Neural progenitor cell (in vitro differentiated cells): ENCODE measurements at regions not wholly inside any gene's neighbourhood (a gene's known extent, or its start where the extent isn't known, plus 50 kb on each side); places are given as distances from the start of the nearest gene placed in this dataset.

ENCODE experiments used
- DNase-seq: peaks from one replicate; pipeline ENCODE4 v3.0.0-alpha.2; 2016; ENCODE audit warnings: low spot score
- H2AFZ ChIP-seq: fragments of 200-600 bp; sonication (generic); replicated peaks from 2 replicates; pipeline ENCODE4 v1.6.1; 2016; ENCODE audit warnings: antibody characterized with exemption
- H3F3A ChIP-seq: fragments of 200-600 bp; sonication (generic); 2 replicates; pipeline ENCODE4 v1.6.1; 2016; ENCODE audit warnings: antibody characterized with exemption, low read depth
- H3K27ac ChIP-seq: fragments of 200-600 bp; sonication (generic); 2 replicates; pipeline ENCODE4 v1.5.1; 2016; ENCODE audit warnings: mild to moderate bottlenecking
- H3K27me3 ChIP-seq: fragments of 200-600 bp; sonication (generic); 2 replicates; pipeline ENCODE4 v1.6.1; 2016; ENCODE audit warnings: mild to moderate bottlenecking, moderate library complexity
- H3K36me3 ChIP-seq: fragments of 200-600 bp; sonication (generic); 2 replicates; pipeline ENCODE4 v1.5.1; 2016
- H3K4me1 ChIP-seq: fragments of 200-600 bp; sonication (generic); 2 replicates; pipeline ENCODE4 v1.6.1; 2016; ENCODE audit warnings: mixed run types
- H3K4me2 ChIP-seq: fragments of 200-600 bp; sonication (generic); 2 replicates; pipeline ENCODE4 v1.6.1; 2016
- H3K4me3 ChIP-seq: fragments of 200-600 bp; sonication (generic); 2 replicates; pipeline ENCODE4 v1.5.1; 2016
- H3K79me2 ChIP-seq: fragments of 200-600 bp; sonication (generic); 2 replicates; pipeline ENCODE4 v1.6.1; 2016; ENCODE audit warnings: low read depth
- H3K9ac ChIP-seq: fragments of 200-600 bp; sonication (generic); 2 replicates; pipeline ENCODE4 v1.6.1; 2016
- H3K9me3 ChIP-seq: fragments of 200-600 bp; sonication (generic); 2 replicates; pipeline ENCODE4 v1.5.1; 2016; ENCODE audit warnings: low read depth
- H4K20me1 ChIP-seq: fragments of 200-600 bp; sonication (generic); 2 replicates; pipeline ENCODE4 v1.6.1; 2016; ENCODE audit warnings: low read depth
- H3K27ac Mint-ChIP-seq: 3 replicates; pipeline ENCODE4 v1.8.0; 2021; ENCODE audit warnings: mixed read lengths
- H3K27me3 Mint-ChIP-seq: 2 replicates; pipeline ENCODE4 v1.8.0; 2022; ENCODE audit warnings: low read depth, mild to moderate bottlenecking, inconsistent platforms, moderate library complexity, mixed read lengths; ENCODE audit not compliant: insufficient read depth
- H3K36me3 Mint-ChIP-seq: 3 replicates; pipeline ENCODE4 v1.8.0; 2021; ENCODE audit warnings: mixed read lengths
- H3K4me1 Mint-ChIP-seq: 3 replicates; pipeline ENCODE4 v1.8.0; 2021; ENCODE audit warnings: mixed read lengths
- H3K4me3 Mint-ChIP-seq: 3 replicates; pipeline ENCODE4 v1.8.0; 2021; ENCODE audit warnings: mild to moderate bottlenecking, moderate library complexity, mixed read lengths
- H3K9me3 Mint-ChIP-seq: 3 replicates; pipeline ENCODE4 v1.8.0; 2020; ENCODE audit warnings: mixed read lengths
- EZH2 ChIP-seq: fragments of 200-600 bp; sonication (generic); IDR thresholded peaks from 2 replicates; pipeline ENCODE4 v1.6.1; 2017; ENCODE audit warnings: antibody characterized with exemption, mild to moderate bottlenecking, moderate library complexity
- EZH2phosphoT487 ChIP-seq: fragments of 200-600 bp; sonication (generic); IDR thresholded peaks from 2 replicates; pipeline ENCODE4 v1.6.1; 2017; ENCODE audit warnings: antibody characterized with exemption
- TF ChIP-seq, protein P1 (sequence below): fragments of 200-600 bp; sonication (generic); IDR thresholded peaks from 2 replicates; pipeline ENCODE4 v1.5.1; 2017; ENCODE audit warnings: antibody characterized with exemption, mild to moderate bottlenecking

DNA sequence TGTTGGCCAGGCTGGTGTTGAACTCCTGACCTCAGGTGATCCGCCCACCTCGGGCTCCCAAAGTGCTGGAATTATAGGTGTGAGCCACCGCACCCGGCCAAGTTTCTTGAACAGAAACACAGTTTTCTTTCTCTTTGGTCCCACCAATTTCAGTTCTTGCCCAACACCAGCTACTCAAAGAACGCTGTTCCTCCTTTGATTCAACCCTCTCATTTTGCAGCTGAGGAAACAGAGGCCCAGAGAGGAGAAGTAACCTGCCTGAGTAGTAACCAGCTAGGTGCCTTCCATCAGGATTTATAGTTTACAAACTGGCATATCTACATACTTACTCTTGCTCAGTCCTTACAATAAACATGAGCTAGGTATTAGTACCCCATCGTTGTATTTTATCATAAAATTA, 119.9 kb downstream of the SYF2 start:
- Mint-ChIP-seq H3K4me3 (no peak overlapping the region), H3K9me3 (peaks cover 7% of the 10 kb centered on the region), H3K36me3 (no peaks in the 10 kb centered on the region), H3K27ac (no peak overlapping the region), H3K4me1 (no peaks in the 10 kb centered on the region), H3K27me3 (peaks cover 9% of the 10 kb centered on the region)
- Histone ChIP-seq H4K20me1 (no peaks in the 10 kb centered on the region), H3K79me2 (no peaks in the 10 kb centered on the region), H3K9ac (no peak overlapping the region), H3K4me1 (no peaks in the 10 kb centered on the region), H2AFZ (no peak overlapping the region), H3K27me3 (no peaks in the 10 kb centered on the region), H3F3A (no peaks in the 10 kb centered on the region), H3K36me3 (no peaks in the 10 kb centered on the region), H3K27ac (no peak overlapping the region), H3K9me3 (no peaks in the 10 kb centered on the region), H3K4me2 (no peak overlapping the region), H3K4me3 (no peak overlapping the region)
- no peak for DNase-seq
- TF ChIP-seq EZH2phosphoT487 (no peak), EZH2 (no peak)
- TF ChIP-seq, protein P1, sequence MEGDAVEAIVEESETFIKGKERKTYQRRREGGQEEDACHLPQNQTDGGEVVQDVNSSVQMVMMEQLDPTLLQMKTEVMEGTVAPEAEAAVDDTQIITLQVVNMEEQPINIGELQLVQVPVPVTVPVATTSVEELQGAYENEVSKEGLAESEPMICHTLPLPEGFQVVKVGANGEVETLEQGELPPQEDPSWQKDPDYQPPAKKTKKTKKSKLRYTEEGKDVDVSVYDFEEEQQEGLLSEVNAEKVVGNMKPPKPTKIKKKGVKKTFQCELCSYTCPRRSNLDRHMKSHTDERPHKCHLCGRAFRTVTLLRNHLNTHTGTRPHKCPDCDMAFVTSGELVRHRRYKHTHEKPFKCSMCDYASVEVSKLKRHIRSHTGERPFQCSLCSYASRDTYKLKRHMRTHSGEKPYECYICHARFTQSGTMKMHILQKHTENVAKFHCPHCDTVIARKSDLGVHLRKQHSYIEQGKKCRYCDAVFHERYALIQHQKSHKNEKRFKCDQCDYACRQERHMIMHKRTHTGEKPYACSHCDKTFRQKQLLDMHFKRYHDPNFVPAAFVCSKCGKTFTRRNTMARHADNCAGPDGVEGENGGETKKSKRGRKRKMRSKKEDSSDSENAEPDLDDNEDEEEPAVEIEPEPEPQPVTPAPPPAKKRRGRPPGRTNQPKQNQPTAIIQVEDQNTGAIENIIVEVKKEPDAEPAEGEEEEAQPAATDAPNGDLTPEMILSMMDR, result no peak

DNA sequence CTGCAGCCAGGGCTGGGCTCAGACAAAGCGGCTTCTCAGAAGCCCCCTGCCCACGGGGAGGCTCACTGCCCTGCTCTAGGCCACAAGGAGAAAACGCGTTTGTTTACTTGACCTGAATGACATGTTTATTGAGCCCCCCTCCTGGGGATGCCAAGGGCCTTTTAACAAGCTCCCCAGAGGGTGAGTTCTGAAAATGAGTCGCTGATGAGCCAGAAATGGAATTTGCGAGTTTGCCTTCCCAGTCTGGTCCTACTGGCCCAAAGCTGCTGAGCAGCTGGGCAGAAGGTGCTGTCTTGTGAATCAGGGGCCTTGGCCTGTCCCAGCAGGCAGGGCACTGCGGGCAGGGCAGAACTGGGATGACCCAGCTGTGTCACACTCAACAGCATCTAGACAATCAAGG, 120.6 kb downstream of the SYF2 start:
- H3K27me3 ChIP-seq, result no peaks in the 10 kb centered on the region
- H3K4me3 ChIP-seq, result no peak overlapping the region
- H3K9me3 ChIP-seq, result no peaks in the 10 kb centered on the region
- H3K36me3 Mint-ChIP-seq, result no peaks in the 10 kb centered on the region
- no peak overlapping the region for H2AFZ ChIP-seq
- H3K36me3 ChIP-seq, result no peaks in the 10 kb centered on the region
- H3K9ac ChIP-seq, result no peak overlapping the region
- H3K27ac Mint-ChIP-seq, result no peak overlapping the region
- H3F3A ChIP-seq, result no peaks in the 10 kb centered on the region
- no peaks in the 10 kb centered on the region for H3K4me1 ChIP-seq
- no peak overlapping the region for H3K27ac ChIP-seq
- no peak overlapping the region for H3K4me3 Mint-ChIP-seq
- H3K4me1 Mint-ChIP-seq, result no peaks in the 10 kb centered on the region
- H3K27me3 Mint-ChIP-seq, result peaks cover 9% of the 10 kb centered on the region
- no peak for TF ChIP-seq EZH2phosphoT487
- peaks cover 7% of the 10 kb centered on the region for H3K9me3 Mint-ChIP-seq
- no peak overlapping the region for H3K4me2 ChIP-seq
- no peaks in the 10 kb centered on the region for H4K20me1 ChIP-seq
- no peaks in the 10 kb centered on the region for H3K79me2 ChIP-seq
- DNase-seq, result no peak

DNA sequence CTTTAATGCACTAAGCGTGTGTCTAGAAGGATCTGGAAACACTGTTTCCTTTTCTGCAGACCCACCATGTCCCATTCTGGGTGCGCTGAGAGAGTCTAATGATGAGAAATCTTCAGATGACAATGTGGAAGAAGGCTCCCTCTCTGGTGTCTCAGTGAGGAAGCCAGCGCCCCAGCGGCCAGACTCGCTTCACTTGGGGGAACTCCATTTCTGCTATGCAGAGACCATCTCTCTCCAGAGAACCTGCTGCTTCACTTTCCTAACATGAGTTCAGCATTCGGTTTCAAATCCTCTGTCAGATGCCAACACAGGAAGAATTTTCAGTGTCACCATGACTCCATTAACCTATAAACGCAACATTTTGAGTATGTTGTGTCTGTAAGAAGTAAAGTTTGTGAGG, 121.8 kb downstream of the SYF2 start:
- H3K36me3 Mint-ChIP-seq, result no peaks in the 10 kb centered on the region
- Histone ChIP-seq H3K79me2 (no peaks in the 10 kb centered on the region), H3K4me3 (no peak overlapping the region), H3K4me2 (no peak overlapping the region), H4K20me1 (no peaks in the 10 kb centered on the region), H3K9ac (no peak overlapping the region), H3K36me3 (no peaks in the 10 kb centered on the region), H3K9me3 (no peaks in the 10 kb centered on the region), H3K27me3 (no peaks in the 10 kb centered on the region), H3F3A (no peaks in the 10 kb centered on the region), H2AFZ (no peak overlapping the region), H3K27ac (no peak overlapping the region), H3K4me1 (no peaks in the 10 kb centered on the region)
- no peaks in the 10 kb centered on the region for H3K4me1 Mint-ChIP-seq
- peaks cover 10% of the 10 kb centered on the region for H3K27me3 Mint-ChIP-seq
- TF ChIP-seq EZH2phosphoT487, result no peak
- TF ChIP-seq, protein P1, result no peak
- TF ChIP-seq EZH2, result no peak
- no peak overlapping the region for H3K27ac Mint-ChIP-seq
- peaks cover 7% of the 10 kb centered on the region for H3K9me3 Mint-ChIP-seq
- DNase-seq, result no peak
- H3K4me3 Mint-ChIP-seq, result no peak overlapping the region

DNA sequence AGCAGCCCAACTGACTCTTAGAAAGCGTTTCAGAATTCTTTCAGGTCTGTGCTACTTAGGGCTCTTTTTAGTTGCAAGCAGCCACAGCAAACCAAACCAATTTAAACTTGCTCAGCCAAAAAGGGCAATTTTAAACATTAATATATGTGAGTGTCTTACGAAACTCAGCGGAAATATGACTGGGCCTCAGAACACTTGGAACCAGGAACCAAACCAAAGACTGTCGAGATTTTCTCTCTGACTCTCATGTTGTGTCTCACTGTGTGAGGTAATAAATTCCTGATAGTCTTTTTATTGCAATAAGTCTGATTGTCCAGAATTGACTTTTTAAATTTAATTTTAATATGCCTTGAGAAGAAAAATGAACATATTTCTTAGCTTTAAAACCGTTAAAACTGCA, 122.3 kb downstream of the SYF2 start:
- no peak overlapping the region for H3K27ac Mint-ChIP-seq
- no peak overlapping the region for H3K4me3 ChIP-seq
- no peaks in the 10 kb centered on the region for H3K79me2 ChIP-seq
- H3K9ac ChIP-seq, result no peak overlapping the region
- H3K4me2 ChIP-seq, result no peak overlapping the region
- H3K27me3 ChIP-seq, result no peaks in the 10 kb centered on the region
- no peaks in the 10 kb centered on the region for H3K9me3 ChIP-seq
- H2AFZ ChIP-seq, result no peak overlapping the region
- H3F3A ChIP-seq, result no peaks in the 10 kb centered on the region
- no peak overlapping the region for H3K27ac ChIP-seq
- no peak overlapping the region for H3K4me3 Mint-ChIP-seq
- TF ChIP-seq, protein P1, result no peak
- TF ChIP-seq EZH2, result no peak
- no peak for TF ChIP-seq EZH2phosphoT487
- H3K4me1 ChIP-seq, result no peaks in the 10 kb centered on the region
- no peaks in the 10 kb centered on the region for H3K36me3 Mint-ChIP-seq
- H3K4me1 Mint-ChIP-seq, result no peaks in the 10 kb centered on the region
- H3K27me3 Mint-ChIP-seq, result peaks cover 10% of the 10 kb centered on the region
- DNase-seq, result no peak
- H3K36me3 ChIP-seq, result no peaks in the 10 kb centered on the region
- H4K20me1 ChIP-seq, result no peaks in the 10 kb centered on the region
- peaks cover 7% of the 10 kb centered on the region for H3K9me3 Mint-ChIP-seq
